Astrocyte of the spinal cord (primary cell): ENCODE measurements at regions not wholly inside any gene's neighbourhood (a gene's known extent, or its start where the extent isn't known, plus 50 kb on each side); places are given as distances from the start of the nearest gene placed in this dataset.
"Not testable (repeated sequence)": the region's sequence is repeated elsewhere in the genome, so short reads cannot be mapped to it uniquely, and the experiment has no call there.

Experiments used
- DNase-seq: peaks from one replicate; pipeline ENCODE4 v3.0.0; 2011; ENCODE audit warnings: low read depth, low spot score
- H3K4me3 ChIP-seq: 2 replicates; pipeline ENCODE4 v1.5.1; 2011; ENCODE audit warnings: low read depth, mild to moderate bottlenecking, low read length, moderate library complexity
- CTCF ChIP-seq: IDR thresholded peaks from 2 replicates; pipeline ENCODE4 v1.5.1; 2012; ENCODE audit warnings: low read depth, mild to moderate bottlenecking, low read length, inconsistent platforms
- in situ Hi-C: cut with HindIII; loops from 2 replicates; pipeline ENCODE4 v1.10.0; 2017; ENCODE audit warnings: low sequenced_read_pairs

GRCh38 chr2:34806891-34807290 lies 1207.8 kb upstream of the FAM98A start:
- in situ Hi-C loops: no loop called here

GRCh38 chr2:34806396-34806795 lies 1207.3 kb upstream of the FAM98A start:
- TF ChIP-seq CTCF: no peak
- H3K4me3 ChIP-seq: no peak overlapping the region
- in situ Hi-C loops: no loop called here
- no peak for DNase-seq

More at GRCh38 chr2:34806891-34807290, 1207.8 kb upstream of the FAM98A start:
- no peak for TF ChIP-seq CTCF
- DNase-seq: no peak
- no peak overlapping the region for H3K4me3 ChIP-seq

- no peak for DNase-seq
- no peak overlapping the region for H3K4me3 ChIP-seq
- TF ChIP-seq CTCF: no peak
- in situ Hi-C loops: no loop called here
These were observed 1200.5 kb upstream of the FAM98A start for GRCh38 chr2:34799556-34799955.

- H3K4me3 ChIP-seq, DNase-seq, in situ Hi-C loops: not testable (repeated sequence)
These were observed 1196.5 kb upstream of the FAM98A start for GRCh38 chr2:34795586-34795985.

GRCh38 chr2:34789169-34789568 lies 1190.1 kb upstream of the FAM98A start:
- no peak for TF ChIP-seq CTCF
- no peak overlapping the region for H3K4me3 ChIP-seq
- no peak for DNase-seq
- in situ Hi-C loops: no loop called here

GRCh38 chr2:34787341-34787740 lies 1188.2 kb upstream of the FAM98A start:
- no peak for DNase-seq
- in situ Hi-C loops: no loop called here
- TF ChIP-seq CTCF: no peak
- H3K4me3 ChIP-seq: no peak overlapping the region

- in situ Hi-C loops: no loop called here
- no peak for DNase-seq
- H3K4me3 ChIP-seq: no peak overlapping the region
- no peak for TF ChIP-seq CTCF
These were observed 1186.2 kb upstream of the FAM98A start for GRCh38 chr2:34785206-34785785.
